H1 (cell line): ENCODE measurements at regions not wholly inside any gene's neighbourhood (a gene's known extent, or its start where the extent isn't known, plus 50 kb on each side); places are given as distances from the start of the nearest gene placed in this dataset.

Experiments
- CTCF ChIA-PET: fragments of 300-600 bp; sonication (Branson Sonifier 250); formaldehyde crosslinking; loops from one replicate; lab custom pipeline; 2021; ENCODE audit not compliant: partially characterized antibody; lab: Charles Lee
- POLR2A ChIA-PET: fragments of 300-600 bp; sonication (Branson Sonifier 250); formaldehyde crosslinking; loops from one replicate; lab custom pipeline; 2021; ENCODE audit warnings: inconsistent platforms; ENCODE audit not compliant: partially characterized antibody; lab: Charles Lee
- DNase-seq, 2 experiments: peaks; one replicate each; pipeline versions ENCODE4 v3.0.0 to v3.0.0-alpha.2; 2010 to 2022; ENCODE audit warnings: low spot score in 2 of 2, low read depth in 1 of 2, mixed read lengths in 1 of 2
- FAIRE-seq: peaks from 2 replicates; lab custom pipeline; 2011; peaks lifted over from hg19 to GRCh38; lab: Jason Lieb, UNC
- H2AFZ ChIP-seq: 2 replicates; pipeline ENCODE4 v1.8.1; 2012; ENCODE audit warnings: low read length, inconsistent platforms
- H2AK5ac ChIP-seq: 2 replicates; pipeline ENCODE4 v1.6.1; 2013; ENCODE audit warnings: low read depth, low read length
- H2BK120ac ChIP-seq: replicated peaks from 2 replicates; pipeline ENCODE3; 2013; ENCODE audit warnings: low read depth, low read length, inconsistent platforms
- H2BK12ac ChIP-seq: 2 replicates; pipeline ENCODE4 v1.6.1; 2013; ENCODE audit warnings: low read depth, low read length
- H2BK15ac ChIP-seq: 2 replicates; pipeline ENCODE4 v1.6.1; 2013; ENCODE audit warnings: low read length
- H2BK20ac ChIP-seq: 2 replicates; pipeline ENCODE4 v1.6.1; 2013; ENCODE audit warnings: low read length
- H2BK5ac ChIP-seq: 2 replicates; pipeline ENCODE4 v1.6.1; 2013; ENCODE audit warnings: low read depth, low read length
- H3K14ac ChIP-seq: 2 replicates; pipeline ENCODE4 v1.6.1; 2013; ENCODE audit warnings: inconsistent platforms; ENCODE audit not compliant: insufficient read length
- H3K18ac ChIP-seq: 2 replicates; pipeline ENCODE4 v1.6.1; 2013; ENCODE audit warnings: low read length; ENCODE audit errors: extremely low read depth
- H3K23ac ChIP-seq: 2 replicates; pipeline ENCODE4 v1.6.1; 2013; ENCODE audit warnings: inconsistent platforms; ENCODE audit not compliant: insufficient read length
- H3K23me2 ChIP-seq: 2 replicates; pipeline ENCODE4 v1.6.1; 2013; ENCODE audit warnings: low read depth, low read length
- H3K27ac ChIP-seq: 2 replicates; pipeline ENCODE4 v1.6.1; 2011; ENCODE audit warnings: low read depth, low read length, inconsistent platforms
- H3K27me3 ChIP-seq, 4 experiments: replicated peaks in 1 of 4; 1 replicate in 1 of 4; 2 replicates in 3 of 4; pipeline versions ENCODE4 v1.6.1 to v1.8.1; 2011 to 2013; ENCODE audit warnings: low read length in 3 of 4, mild to moderate bottlenecking in 3 of 4, inconsistent platforms in 2 of 4, mixed read lengths in 2 of 4, moderate library complexity in 1 of 4; ENCODE audit not compliant: control insufficient read depth in 3 of 4, insufficient read depth in 3 of 4; ENCODE audit errors: extremely low read depth in 1 of 4
- H3K36me3 ChIP-seq, 4 experiments: 2 replicates each; pipeline versions ENCODE4 v1.6.1 to v1.8.1; 2011 to 2013; ENCODE audit warnings: mild to moderate bottlenecking in 4 of 4, low read length in 3 of 4, moderate library complexity in 2 of 4, control low read depth in 1 of 4, inconsistent platforms in 1 of 4; ENCODE audit not compliant: insufficient read depth in 4 of 4, control insufficient read depth in 2 of 4
- H3K4ac ChIP-seq: replicated peaks from 2 replicates; pipeline ENCODE3; 2013; ENCODE audit warnings: low read length, low read depth, mixed read lengths, inconsistent platforms; ENCODE audit not compliant: insufficient read length
- H3K4me1 ChIP-seq, 4 experiments: replicated peaks in 1 of 4; 1 replicate in 1 of 4; 2 replicates in 3 of 4; pipeline versions ENCODE4 v1.6.1 to v1.8.1; 2011 to 2013; ENCODE audit warnings: low read length in 3 of 4, inconsistent platforms in 2 of 4, mixed read lengths in 1 of 4; ENCODE audit not compliant: insufficient read depth in 4 of 4, control insufficient read depth in 3 of 4
- H3K4me2 ChIP-seq, 2 experiments: 2 replicates each; pipeline versions ENCODE4 v1.6.1 to v1.8.1; 2011 to 2013; ENCODE audit warnings: low read depth in 2 of 2, low read length in 2 of 2, control low read depth in 1 of 2, inconsistent platforms in 1 of 2, mild to moderate bottlenecking in 1 of 2; ENCODE audit not compliant: insufficient read depth in 1 of 2
- H3K4me3 ChIP-seq, 4 experiments: fragments of 200-600, 300-600 bp in 1 of 4; sonication (generic), shearing (Covaris generic), sonication (Bioruptor Twin) in 1 of 4; 2 replicates each; pipeline versions ENCODE4 v1.5.1 to v1.8.1; 2011 to 2016; ENCODE audit warnings: low read length in 4 of 4, low read depth in 3 of 4, control low read depth in 2 of 4, inconsistent platforms in 2 of 4, mild to moderate bottlenecking in 2 of 4, mixed read lengths in 1 of 4, moderate library complexity in 1 of 4; ENCODE audit not compliant: insufficient read depth in 2 of 4; ENCODE audit errors: extremely low read depth in 1 of 4
- H3K56ac ChIP-seq: replicated peaks from 2 replicates; pipeline ENCODE3; 2013; ENCODE audit warnings: low read depth, mild to moderate bottlenecking, mixed read lengths, low read length, inconsistent platforms; ENCODE audit not compliant: insufficient read length
- H3K79me1 ChIP-seq: 2 replicates; pipeline ENCODE4 v1.6.1; 2013; ENCODE audit warnings: low read depth, low read length, control low read depth
- H3K79me2 ChIP-seq, 2 experiments: 2 replicates each; pipeline versions ENCODE4 v1.6.1 to v1.8.1; 2012 to 2013; ENCODE audit warnings: low read length in 2 of 2, mild to moderate bottlenecking in 2 of 2, inconsistent platforms in 1 of 2; ENCODE audit not compliant: insufficient read depth in 2 of 2, control insufficient read depth in 1 of 2
- H3K9ac ChIP-seq, 4 experiments: replicated peaks in 1 of 4; 1 replicate in 1 of 4; 2 replicates in 3 of 4; pipeline versions ENCODE4 v1.6.1 to v1.8.1; 2011 to 2013; ENCODE audit warnings: low read depth in 3 of 4, low read length in 3 of 4, control low read depth in 2 of 4, mild to moderate bottlenecking in 2 of 4, moderate library complexity in 2 of 4, inconsistent platforms in 1 of 4; ENCODE audit errors: extremely low read depth in 1 of 4
- H3K9me3 ChIP-seq, 2 experiments: 2 replicates each; pipeline versions ENCODE4 v1.6.1 to v1.8.1; 2012 to 2013; ENCODE audit warnings: mild to moderate bottlenecking in 2 of 2, moderate library complexity in 2 of 2, control low read depth in 1 of 2, inconsistent platforms in 1 of 2, low read depth in 1 of 2, low read length in 1 of 2, mixed read lengths in 1 of 2; ENCODE audit not compliant: insufficient read depth in 2 of 2
- H4K20me1 ChIP-seq, 2 experiments: replicated peaks in 1 of 2; 2 replicates each; pipeline versions ENCODE3 to v1.8.1; 2011 to 2013; ENCODE audit warnings: inconsistent platforms in 2 of 2, low read length in 2 of 2, mild to moderate bottlenecking in 1 of 2; ENCODE audit not compliant: insufficient read depth in 2 of 2, control insufficient read depth in 1 of 2
- H4K5ac ChIP-seq: 2 replicates; pipeline ENCODE4 v1.6.1; 2013; ENCODE audit warnings: low read length, low read depth, mixed read lengths, inconsistent platforms; ENCODE audit not compliant: insufficient read length
- H4K8ac ChIP-seq: 2 replicates; pipeline ENCODE4 v1.8.0; 2013; ENCODE audit warnings: mild to moderate bottlenecking, moderate library complexity, low read length, inconsistent platforms; ENCODE audit not compliant: insufficient read depth; ENCODE audit errors: extremely low read depth
- H4K91ac ChIP-seq: replicated peaks from 2 replicates; pipeline ENCODE3; 2013; ENCODE audit warnings: low read length, mixed read lengths, inconsistent platforms; ENCODE audit not compliant: insufficient read length
- ASH2L ChIP-seq: fragments of 200-600, 300-600 bp; sonication (generic); IDR thresholded peaks from one replicate; pipeline ENCODE4 v1.7.1; 2017; ENCODE audit warnings: low read length
- CBX8 ChIP-seq: fragments of 300-800, 300-1000 bp; sonication (generic); IDR thresholded peaks from 2 replicates; pipeline ENCODE4 v1.7.1; 2016; ENCODE audit warnings: low read depth, low read length, borderline replicate concordance
- CEBPB ChIP-seq: IDR thresholded peaks from 2 replicates; pipeline ENCODE4 v1.6.1; 2012; ENCODE audit warnings: low read depth, low read length
- GABPA ChIP-seq: IDR thresholded peaks from 2 replicates; pipeline ENCODE4 v1.6.1; 2011; ENCODE audit warnings: mild to moderate bottlenecking, low read length, moderate library complexity, borderline replicate concordance; ENCODE audit not compliant: insufficient read depth
- NANOG ChIP-seq: IDR thresholded peaks from 2 replicates; pipeline ENCODE4 v1.6.1; 2011; ENCODE audit warnings: low read length, low read depth, mild to moderate bottlenecking, inconsistent platforms; ENCODE audit not compliant: insufficient read depth, poor library complexity, severe bottlenecking
- RAD21 ChIP-seq, 2 experiments: IDR thresholded peaks in 1 of 2; conservative IDR thresholded peaks in 1 of 2; 2 replicates each; pipeline ENCODE4 v1.6.1; 2011; ENCODE audit warnings: low read depth in 2 of 2, low read length in 2 of 2, improper control_type of control experiment in 1 of 2, inconsistent platforms in 1 of 2, mild to moderate bottlenecking in 1 of 2, moderate library complexity in 1 of 2
- RXRA ChIP-seq: IDR thresholded peaks from 2 replicates; pipeline ENCODE4 v1.6.1; 2011; ENCODE audit warnings: low read depth, mild to moderate bottlenecking, low read length, moderate library complexity; ENCODE audit not compliant: insufficient read depth
- SIN3A ChIP-seq, 2 experiments: IDR thresholded peaks in 1 of 2; conservative IDR thresholded peaks in 1 of 2; 2 replicates each; pipeline ENCODE4 v1.6.1; 2011 to 2012; ENCODE audit warnings: low read length in 2 of 2, improper control_type of control experiment in 1 of 2, low read depth in 1 of 2, mild to moderate bottlenecking in 1 of 2
- SRF ChIP-seq: IDR thresholded peaks from 2 replicates; pipeline ENCODE4 v1.6.1; 2011; ENCODE audit warnings: mild to moderate bottlenecking, low read depth, low read length, moderate library complexity
- WGBS, 2 experiments: shearing (Covaris generic) in 1 of 2; methylation state at CpG; one replicate each; pipeline versions ENCODE4 v1.1.6 to v1.1.7; 2013 to 2015; ENCODE audit warnings: low lambda C conversion rate in 2 of 2, mixed read lengths in 2 of 2, inconsistent platforms in 1 of 2, low coverage in 1 of 2, missing lambda C conversion rate in 1 of 2; ENCODE audit not compliant: insufficient replicate concordance in 2 of 2, insufficient coverage in 1 of 2, insufficient read length in 1 of 2; ENCODE audit errors: extremely low coverage in 1 of 2, missing lambda C conversion rate in 1 of 2; 5-methylcytosine and 5-hydroxymethylcytosine counted together
- TF ChIP-seq, protein P1 (sequence below): IDR thresholded peaks from 2 replicates; pipeline ENCODE4 v1.6.1; 2011; ENCODE audit warnings: low read length, improper control_type of control experiment

DNA sequence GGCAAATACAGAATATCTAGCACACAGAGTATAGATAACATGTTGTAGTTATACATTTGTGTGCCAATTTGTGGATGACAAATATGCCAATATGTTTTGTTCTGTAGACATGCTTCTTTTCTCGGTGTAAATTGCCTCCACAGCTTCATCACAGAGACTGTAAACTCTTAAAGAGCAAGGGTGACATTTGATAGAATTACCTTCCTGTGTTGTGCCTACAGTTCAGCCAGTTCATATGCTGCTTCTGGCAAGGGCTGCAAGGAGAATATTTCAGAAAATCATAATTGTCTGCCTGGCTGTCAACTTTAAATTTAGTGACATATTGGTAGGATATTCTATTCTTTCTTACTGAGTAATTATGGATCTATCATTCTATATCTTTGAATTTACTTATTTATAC, 155.1 kb downstream of the MAT2B start:
- Histone ChIP-seq H3K27ac (no peak overlapping the region), H3K9me3 (no peaks in the 10 kb centered on the region), H3K14ac (no peak overlapping the region), H4K20me1 (no peaks in the 10 kb centered on the region), H2AFZ (no peak overlapping the region), H3K18ac (no peak overlapping the region), H3K4ac (no peak overlapping the region), H2BK12ac (no peak overlapping the region), H4K8ac (no peak overlapping the region), H3K4me3 (no peak overlapping the region), H2BK5ac (no peak overlapping the region), H3K4me2 (no peak overlapping the region), H3K23me2 (no peaks in the 10 kb centered on the region), H3K9ac (no peak overlapping the region), H4K91ac (no peak overlapping the region), H3K27me3 (no peaks in the 10 kb centered on the region), H3K4me1 (no peaks in the 10 kb centered on the region), H3K79me2 (no peaks in the 10 kb centered on the region), H3K56ac (no peak overlapping the region), H4K5ac (no peak overlapping the region), H3K36me3 (no peaks in the 10 kb centered on the region), H2AK5ac (no peak overlapping the region), H3K79me1 (no peaks in the 10 kb centered on the region), H2BK120ac (no peak overlapping the region), H3K23ac (no peak overlapping the region), H2BK15ac (no peak overlapping the region), H2BK20ac (no peak overlapping the region)
- POLR2A ChIA-PET: no interaction called here
- CTCF ChIA-PET: no interaction called here
- DNase-seq: no peak
- no peak for FAIRE-seq
- TF ChIP-seq ASH2L: no peak
- no peak for TF ChIP-seq SIN3A (conservative IDR thresholded peaks at IDR 0.05 in 1 of 2, IDR thresholded peaks at IDR 0.05 in 1 of 2; ENCODE audit: low read depth in 1 of 2, low read length in 2 of 2)
- no peak for TF ChIP-seq RAD21 (IDR thresholded peaks at IDR 0.05 in 1 of 2, conservative IDR thresholded peaks at IDR 0.05 in 1 of 2; ENCODE audit: low read depth in 2 of 2, low read length in 2 of 2)
- TF ChIP-seq SRF: no peak
- TF ChIP-seq CEBPB: no peak
- TF ChIP-seq GABPA: no peak
- no peak for TF ChIP-seq CBX8
- TF ChIP-seq, protein P1, sequence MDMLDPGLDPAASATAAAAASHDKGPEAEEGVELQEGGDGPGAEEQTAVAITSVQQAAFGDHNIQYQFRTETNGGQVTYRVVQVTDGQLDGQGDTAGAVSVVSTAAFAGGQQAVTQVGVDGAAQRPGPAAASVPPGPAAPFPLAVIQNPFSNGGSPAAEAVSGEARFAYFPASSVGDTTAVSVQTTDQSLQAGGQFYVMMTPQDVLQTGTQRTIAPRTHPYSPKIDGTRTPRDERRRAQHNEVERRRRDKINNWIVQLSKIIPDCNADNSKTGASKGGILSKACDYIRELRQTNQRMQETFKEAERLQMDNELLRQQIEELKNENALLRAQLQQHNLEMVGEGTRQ: no peak
- no peak for TF ChIP-seq NANOG
- TF ChIP-seq RXRA: no peak
- WGBS, 2 experiments: 95% methylated on average over 1 of the region's 1 CpG; no CpG with 5 or more reads in 1 of the 2 experiments
